Stomach (tissue), 8 donors: ENCODE measurements at regions not wholly inside any gene's neighbourhood (a gene's known extent, or its start where the extent isn't known, plus 50 kb on each side); places are given as distances from the start of the nearest gene placed in this dataset.

ENCODE experiments used
- DNase-seq, 2 donors: peaks; one replicate each; pipeline versions ENCODE4 v3.0.0 to v3.0.0-alpha.2; 2013 to 2019
- H3K27ac ChIP-seq, 5 donors: fragments of 200-600 bp in 4 of 5; sonication (generic) in 4 of 5; one replicate each; pipeline ENCODE4 v1.5.1; 2013 to 2019; ENCODE audit warnings: mild to moderate bottlenecking in 1 of 5, moderate library complexity in 1 of 5
- H3K27me3 ChIP-seq, 3 donors: fragments of 200-600 bp; sonication (generic); one replicate each; pipeline ENCODE4 v1.5.1; 2017 to 2019; ENCODE audit warnings: mixed run types in 1 of 3
- H3K36me3 ChIP-seq, 4 donors: fragments of 200-600 bp; sonication (generic); 1 replicate in 3 of 4; 2 replicates in 1 of 4; pipeline ENCODE4 v1.5.1; 2016 to 2019
- H3K4me1 ChIP-seq, 4 donors: fragments of 200-600 bp; sonication (generic); one replicate each; pipeline ENCODE4 v1.5.1; 2016 to 2019
- H3K4me3 ChIP-seq, 4 donors: fragments of 200-600 bp; sonication (generic) in 3 of 4; one replicate each; pipeline ENCODE4 v1.5.1; 2016 to 2019; ENCODE audit warnings: mild to moderate bottlenecking in 1 of 4
- H3K9me3 ChIP-seq, 4 donors: fragments of 200-600 bp; sonication (generic); one replicate each; pipeline ENCODE4 v1.5.1; 2016 to 2019
- EP300 ChIP-seq: sonication (generic); formaldehyde crosslinking; IDR thresholded peaks from one replicate; pipeline ENCODE4 v1.6.1; 2017; ENCODE audit warnings: antibody characterized with exemption
- POLR2A ChIP-seq, 4 donors: fragments of 450-650 bp; IDR thresholded peaks; one replicate each; pipeline ENCODE4 v1.6.1; 2016; ENCODE audit warnings: antibody characterized with exemption in 4 of 4, control low read depth in 2 of 4, mild to moderate bottlenecking in 1 of 4, moderate library complexity in 1 of 4
- POLR2AphosphoS5 ChIP-seq, 3 donors: sonication (generic); formaldehyde crosslinking; IDR thresholded peaks; one replicate each; pipeline ENCODE4 v1.6.1; 2016; ENCODE audit warnings: antibody characterized with exemption in 3 of 3
- WGBS, 5 donors: extraction: QIAGEN DNeasy Blood & Tissue Kit in 3 of 5; methylation state at CpG; one replicate each; pipeline versions ENCODE4 v1.1.5 to v1.1.7; 2013 to 2018; 5-methylcytosine and 5-hydroxymethylcytosine counted together
- intact Hi-C: fragments of 100-400 bp; cut with DNase I; formaldehyde crosslinking; loops from one replicate; pipeline ENCODE4 v1.15.1; 2023; ENCODE audit warnings: low total_unique reads
- TF ChIP-seq, protein P1 (sequence below), 7 experiments: fragments of 450-650 bp in 4 of 7; fragments of 200-600 bp in 3 of 7; sonication (generic) in 3 of 7; IDR thresholded peaks; one replicate each; pipeline ENCODE4 v1.5.1; 2016 to 2019; ENCODE audit warnings: antibody characterized with exemption in 7 of 7, control low read depth in 2 of 7, mild to moderate bottlenecking in 1 of 7
- donor health status: healthy with polysubstance abuse.
- donor health status: Bipolar disorder and iron deficiency.
- donor health status: healthy.

DNA sequence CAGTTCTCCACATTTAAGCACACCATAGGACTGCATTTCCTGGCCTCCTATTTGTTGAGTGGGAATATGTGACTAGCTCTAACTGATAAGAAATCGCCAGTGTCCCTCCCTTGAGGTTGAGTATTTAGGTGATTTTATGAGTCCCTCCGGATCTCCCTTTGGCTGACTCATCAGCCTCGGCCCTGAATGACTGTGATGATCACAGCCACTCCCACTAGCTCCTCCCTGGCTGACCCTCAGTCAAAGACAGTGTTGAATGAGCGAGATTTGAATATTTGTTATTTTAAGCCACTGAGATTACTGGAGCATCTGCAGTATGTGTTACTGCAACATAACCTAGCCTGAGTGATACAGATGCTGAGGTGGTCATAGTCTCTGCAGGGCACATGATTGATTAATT lies 515.3 kb downstream of the EPHB1 start:
- H3K27me3 ChIP-seq = no peaks in the 10 kb centered on the region
- no peak for DNase-seq
- no peaks in the 10 kb centered on the region for H3K4me1 ChIP-seq
- TF ChIP-seq POLR2A (IDR thresholded peaks at IDR 0.05) = no peak
- TF ChIP-seq, protein P1, sequence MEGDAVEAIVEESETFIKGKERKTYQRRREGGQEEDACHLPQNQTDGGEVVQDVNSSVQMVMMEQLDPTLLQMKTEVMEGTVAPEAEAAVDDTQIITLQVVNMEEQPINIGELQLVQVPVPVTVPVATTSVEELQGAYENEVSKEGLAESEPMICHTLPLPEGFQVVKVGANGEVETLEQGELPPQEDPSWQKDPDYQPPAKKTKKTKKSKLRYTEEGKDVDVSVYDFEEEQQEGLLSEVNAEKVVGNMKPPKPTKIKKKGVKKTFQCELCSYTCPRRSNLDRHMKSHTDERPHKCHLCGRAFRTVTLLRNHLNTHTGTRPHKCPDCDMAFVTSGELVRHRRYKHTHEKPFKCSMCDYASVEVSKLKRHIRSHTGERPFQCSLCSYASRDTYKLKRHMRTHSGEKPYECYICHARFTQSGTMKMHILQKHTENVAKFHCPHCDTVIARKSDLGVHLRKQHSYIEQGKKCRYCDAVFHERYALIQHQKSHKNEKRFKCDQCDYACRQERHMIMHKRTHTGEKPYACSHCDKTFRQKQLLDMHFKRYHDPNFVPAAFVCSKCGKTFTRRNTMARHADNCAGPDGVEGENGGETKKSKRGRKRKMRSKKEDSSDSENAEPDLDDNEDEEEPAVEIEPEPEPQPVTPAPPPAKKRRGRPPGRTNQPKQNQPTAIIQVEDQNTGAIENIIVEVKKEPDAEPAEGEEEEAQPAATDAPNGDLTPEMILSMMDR (IDR thresholded peaks at IDR 0.05) = no peak
- 33 to 43% (median 34%) methylated on average over 4 of the region's 4 CpGs for WGBS, 5 donors
- H3K36me3 ChIP-seq = no peaks in the 10 kb centered on the region
- H3K27ac ChIP-seq = no peak overlapping the region
- no peaks in the 10 kb centered on the region for H3K9me3 ChIP-seq
- intact Hi-C loops = no loop called here
- no peak overlapping the region for H3K4me3 ChIP-seq

DNA sequence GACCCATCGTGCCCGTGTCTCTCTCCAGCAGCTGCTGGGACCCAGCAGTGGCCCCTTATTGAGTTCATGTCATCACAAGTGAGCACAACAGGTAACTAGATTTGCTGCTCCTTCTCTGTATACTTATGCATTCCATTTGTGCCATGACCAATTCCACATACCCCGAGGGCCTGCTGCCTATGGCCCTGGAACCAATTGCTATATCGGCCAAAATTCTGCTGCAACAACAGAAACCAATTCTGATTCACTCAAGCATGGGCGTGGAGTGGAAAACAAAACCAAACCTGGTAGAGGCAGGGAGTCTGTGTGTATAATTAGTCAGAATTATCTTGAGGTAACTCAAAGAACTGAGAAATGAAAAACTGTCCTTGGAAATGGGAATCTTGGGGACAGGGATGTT lies 516.6 kb downstream of the EPHB1 start:
- H3K4me1 ChIP-seq = no peaks in the 10 kb centered on the region
- no peaks in the 10 kb centered on the region for H3K27me3 ChIP-seq
- TF ChIP-seq EP300 = no peak
- TF ChIP-seq, protein P1 (IDR thresholded peaks at IDR 0.05) = no peak
- no peak for TF ChIP-seq POLR2AphosphoS5 (IDR thresholded peaks at IDR 0.05)
- no peak for TF ChIP-seq POLR2A (IDR thresholded peaks at IDR 0.05)
- H3K27ac ChIP-seq = no peak overlapping the region
- no peak overlapping the region for H3K4me3 ChIP-seq
- no peak for DNase-seq
- intact Hi-C loops = no loop called here
- 67 to 79% (median 73%) methylated on average over 5 of the region's 5 CpGs for WGBS, 5 donors
- H3K9me3 ChIP-seq = no peaks in the 10 kb centered on the region
- H3K36me3 ChIP-seq = no peaks in the 10 kb centered on the region

DNA sequence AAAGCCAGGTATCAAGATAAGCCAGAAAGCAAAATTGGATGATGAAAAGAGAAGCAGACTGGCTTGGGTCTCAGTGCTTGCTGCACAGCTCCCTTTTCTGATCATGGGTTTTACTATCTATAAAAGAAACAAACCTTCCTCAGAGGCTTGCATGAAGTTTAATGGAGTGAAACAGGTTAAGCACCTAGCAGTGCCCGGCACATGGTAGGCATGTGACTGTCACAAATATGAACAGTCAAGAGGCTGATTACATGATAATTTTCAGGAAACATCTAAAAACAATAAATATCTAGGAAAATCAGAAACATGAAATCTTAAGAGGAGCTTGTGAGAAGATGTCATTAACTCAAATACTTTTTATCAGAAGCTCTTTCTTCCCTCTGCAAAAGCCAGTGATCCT lies 519.2 kb downstream of the EPHB1 start:
- H3K4me3 ChIP-seq = no peak overlapping the region
- no peaks in the 10 kb centered on the region for H3K9me3 ChIP-seq
- intact Hi-C loops = no loop called here
- no peak for DNase-seq
- 80 to 94% (median 89%) methylated on average over 1 of the region's 1 CpG for whole genome bisulfite sequencing, 5 donors
- no peaks in the 10 kb centered on the region for H3K36me3 ChIP-seq
- TF ChIP-seq POLR2AphosphoS5 (IDR thresholded peaks at IDR 0.05) (no peak), POLR2A (IDR thresholded peaks at IDR 0.05) (no peak)
- TF ChIP-seq, protein P1 (IDR thresholded peaks at IDR 0.05) = no peak
- H3K27me3 ChIP-seq = no peaks in the 10 kb centered on the region
- no peak overlapping the region for H3K27ac ChIP-seq
- no peaks in the 10 kb centered on the region for H3K4me1 ChIP-seq

DNA sequence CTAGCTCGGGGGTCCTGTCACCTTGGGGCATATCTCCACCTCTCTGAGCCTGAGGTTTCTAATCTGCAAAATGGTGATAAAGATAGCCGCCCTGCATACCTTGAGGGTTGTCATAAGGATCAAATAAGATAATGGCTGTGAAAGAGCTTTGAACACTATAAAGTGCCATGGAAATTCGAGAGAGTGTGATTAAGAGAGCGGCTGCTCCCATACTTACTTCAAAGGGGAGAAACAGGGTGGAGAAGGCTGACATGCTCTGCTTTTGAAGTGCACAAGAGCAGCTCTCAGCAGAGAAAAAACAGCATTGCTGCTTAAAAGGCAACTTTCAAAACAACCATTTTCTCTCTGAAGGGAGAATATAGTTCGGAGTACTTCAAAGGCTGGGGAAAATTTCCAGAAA lies 529.2 kb downstream of the EPHB1 start:
- Histone ChIP-seq H3K27ac (no peak overlapping the region), H3K27me3 (no peaks in the 10 kb centered on the region), H3K9me3 (no peaks in the 10 kb centered on the region), H3K36me3 (no peaks in the 10 kb centered on the region), H3K4me1 (no peaks in the 10 kb centered on the region), H3K4me3 (no peak overlapping the region)
- WGBS, 5 donors = 33 to 47% (median 37%) methylated on average over 5 of the region's 5 CpGs
- no peak for DNase-seq
- TF ChIP-seq, protein P1 (IDR thresholded peaks at IDR 0.05) = no peak
- TF ChIP-seq EP300 (no peak), POLR2A (IDR thresholded peaks at IDR 0.05) (no peak), POLR2AphosphoS5 (IDR thresholded peaks at IDR 0.05) (no peak)
- intact Hi-C loops = no loop called here

DNA sequence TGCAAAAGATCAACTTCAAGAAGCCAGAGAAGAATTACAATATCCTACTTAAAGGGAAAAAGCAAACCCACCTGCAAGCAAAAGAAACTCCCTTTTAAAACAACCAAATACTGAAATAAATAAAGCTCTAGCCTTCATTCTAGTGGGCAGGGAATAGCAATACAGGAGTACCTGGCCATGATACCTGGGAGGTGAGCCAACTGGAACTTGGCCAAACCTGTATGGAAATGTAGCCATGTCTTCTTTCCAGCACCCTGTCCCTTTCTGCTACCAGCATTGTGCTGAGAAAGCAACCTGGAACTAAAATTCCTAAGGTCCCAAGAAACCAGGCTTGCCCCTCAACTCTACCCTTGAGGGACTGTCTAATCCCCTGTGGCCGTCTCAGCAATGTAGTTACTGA lies 530.0 kb downstream of the EPHB1 start:
- DNase-seq = peak; percentile 16 to 53
- no peaks in the 10 kb centered on the region for H3K4me1 ChIP-seq
- WGBS, 5 donors = 43 to 65% (median 56%) methylated on average over 1 of the region's 1 CpG
- H3K9me3 ChIP-seq = no peaks in the 10 kb centered on the region
- H3K4me3 ChIP-seq = no peak overlapping the region
- H3K27ac ChIP-seq = no peak overlapping the region
- intact Hi-C loops = no loop called here
- no peaks in the 10 kb centered on the region for H3K27me3 ChIP-seq
- TF ChIP-seq, protein P1 (IDR thresholded peaks at IDR 0.05) = no peak
- no peak for TF ChIP-seq EP300
- no peak for TF ChIP-seq POLR2AphosphoS5 (IDR thresholded peaks at IDR 0.05)
- TF ChIP-seq POLR2A (IDR thresholded peaks at IDR 0.05) = no peak
- H3K36me3 ChIP-seq = no peaks in the 10 kb centered on the region
